ENCODE measurements at regions not wholly inside any gene's neighbourhood (a gene's known extent, or its start where the extent isn't known, plus 50 kb on each side); places are given as distances from the start of the nearest gene placed in this dataset.
"Not testable (repeated sequence)": the region's sequence is repeated elsewhere in the genome, so short reads cannot be mapped to it uniquely, and the experiment has no call there.

DNA sequence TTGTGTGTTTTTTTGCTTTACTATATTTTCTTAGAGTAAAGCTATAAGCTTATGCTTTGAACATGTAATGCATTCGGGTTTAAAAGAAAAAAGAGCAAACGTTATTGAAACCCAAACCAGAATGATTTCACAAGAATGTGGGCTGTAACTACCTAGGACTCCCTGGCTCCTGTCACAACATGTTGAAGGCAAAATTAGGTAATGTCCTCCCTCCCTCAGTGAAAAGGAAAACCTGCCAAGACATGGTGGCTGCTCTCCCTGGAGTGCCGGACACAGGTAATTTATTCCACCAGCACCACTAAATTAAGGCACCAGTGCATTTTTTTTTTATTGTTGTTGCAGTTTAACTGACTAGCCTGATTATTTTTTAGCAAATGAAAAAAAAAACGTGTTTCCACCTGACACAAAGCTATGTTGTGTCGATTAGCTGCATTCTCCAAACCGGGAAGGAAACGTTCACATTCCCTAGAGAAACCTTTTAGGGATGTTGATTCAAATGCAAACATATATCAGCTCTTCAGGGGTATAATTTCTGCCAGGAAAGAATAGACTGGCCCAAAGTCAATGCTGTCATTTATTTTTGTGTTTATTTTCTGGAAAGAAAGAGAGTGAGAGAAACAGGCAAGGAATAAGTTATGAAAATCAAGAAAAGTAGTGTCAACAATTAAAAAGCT is 134.6 kb downstream of the CCDC34 start:
- no peak overlapping the region for H3K4me3 ChIP-seq (ENCODE audit: low read depth, low read length)
- TF ChIP-seq, protein P1, sequence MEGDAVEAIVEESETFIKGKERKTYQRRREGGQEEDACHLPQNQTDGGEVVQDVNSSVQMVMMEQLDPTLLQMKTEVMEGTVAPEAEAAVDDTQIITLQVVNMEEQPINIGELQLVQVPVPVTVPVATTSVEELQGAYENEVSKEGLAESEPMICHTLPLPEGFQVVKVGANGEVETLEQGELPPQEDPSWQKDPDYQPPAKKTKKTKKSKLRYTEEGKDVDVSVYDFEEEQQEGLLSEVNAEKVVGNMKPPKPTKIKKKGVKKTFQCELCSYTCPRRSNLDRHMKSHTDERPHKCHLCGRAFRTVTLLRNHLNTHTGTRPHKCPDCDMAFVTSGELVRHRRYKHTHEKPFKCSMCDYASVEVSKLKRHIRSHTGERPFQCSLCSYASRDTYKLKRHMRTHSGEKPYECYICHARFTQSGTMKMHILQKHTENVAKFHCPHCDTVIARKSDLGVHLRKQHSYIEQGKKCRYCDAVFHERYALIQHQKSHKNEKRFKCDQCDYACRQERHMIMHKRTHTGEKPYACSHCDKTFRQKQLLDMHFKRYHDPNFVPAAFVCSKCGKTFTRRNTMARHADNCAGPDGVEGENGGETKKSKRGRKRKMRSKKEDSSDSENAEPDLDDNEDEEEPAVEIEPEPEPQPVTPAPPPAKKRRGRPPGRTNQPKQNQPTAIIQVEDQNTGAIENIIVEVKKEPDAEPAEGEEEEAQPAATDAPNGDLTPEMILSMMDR (IDR thresholded peaks at IDR 0.05; ENCODE audit: borderline replicate concordance, insufficient read depth, low read depth, low read length) = no peak

DNA sequence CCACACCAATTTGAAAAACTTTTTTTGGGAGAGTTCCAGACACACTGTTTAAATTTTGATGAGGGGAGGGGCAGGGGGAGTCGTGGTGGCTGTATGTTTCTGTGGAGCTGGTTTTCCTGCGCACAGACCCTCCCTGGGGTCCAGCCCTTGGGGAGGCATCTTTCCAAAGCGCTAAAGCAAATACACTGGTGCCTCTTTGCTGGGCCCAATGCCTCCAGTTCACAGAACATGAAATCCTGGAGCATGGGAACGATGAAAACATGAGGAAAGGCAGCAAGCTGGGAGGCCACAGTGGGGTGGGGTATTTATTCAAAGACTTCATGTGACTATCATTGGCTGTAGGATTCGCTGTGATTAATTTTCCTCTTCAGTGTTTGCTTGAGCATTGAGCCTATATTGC is 135.3 kb downstream of the CCDC34 start:
- no peak overlapping the region for H3K4me3 ChIP-seq (ENCODE audit: low read depth, low read length)
- TF ChIP-seq, protein P1 (IDR thresholded peaks at IDR 0.05; ENCODE audit: borderline replicate concordance, insufficient read depth, low read depth, low read length) = no peak

DNA sequence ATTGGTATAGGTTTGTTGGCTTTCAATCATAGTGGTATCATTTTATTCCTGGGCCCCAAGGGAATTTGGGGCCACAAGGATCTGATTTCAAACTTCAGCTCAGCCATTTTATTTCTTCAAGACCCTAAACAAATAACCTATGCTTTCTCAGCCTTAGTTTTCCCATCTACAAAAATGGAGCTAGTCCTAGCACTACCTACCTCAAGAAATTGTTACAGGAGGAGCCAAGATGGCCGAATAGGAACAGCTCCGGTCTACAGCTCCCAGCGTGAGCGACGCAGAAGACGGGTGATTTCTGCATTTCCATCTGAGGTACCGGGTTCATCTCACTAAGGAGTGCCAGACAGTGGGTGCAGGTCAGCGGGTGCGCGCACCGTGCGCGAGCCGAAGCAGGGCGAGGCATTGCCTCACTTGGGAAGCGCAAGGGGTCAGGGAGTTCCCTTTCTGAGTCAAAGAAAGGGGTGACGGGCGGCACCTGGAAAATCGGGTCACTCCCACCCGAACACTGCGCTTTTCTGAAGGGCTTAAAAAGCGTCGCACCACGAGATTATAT is 143.5 kb downstream of the CCDC34 start:
- not testable (repeated sequence) for H3K4me3 ChIP-seq (ENCODE audit: low read depth, low read length)

DNA sequence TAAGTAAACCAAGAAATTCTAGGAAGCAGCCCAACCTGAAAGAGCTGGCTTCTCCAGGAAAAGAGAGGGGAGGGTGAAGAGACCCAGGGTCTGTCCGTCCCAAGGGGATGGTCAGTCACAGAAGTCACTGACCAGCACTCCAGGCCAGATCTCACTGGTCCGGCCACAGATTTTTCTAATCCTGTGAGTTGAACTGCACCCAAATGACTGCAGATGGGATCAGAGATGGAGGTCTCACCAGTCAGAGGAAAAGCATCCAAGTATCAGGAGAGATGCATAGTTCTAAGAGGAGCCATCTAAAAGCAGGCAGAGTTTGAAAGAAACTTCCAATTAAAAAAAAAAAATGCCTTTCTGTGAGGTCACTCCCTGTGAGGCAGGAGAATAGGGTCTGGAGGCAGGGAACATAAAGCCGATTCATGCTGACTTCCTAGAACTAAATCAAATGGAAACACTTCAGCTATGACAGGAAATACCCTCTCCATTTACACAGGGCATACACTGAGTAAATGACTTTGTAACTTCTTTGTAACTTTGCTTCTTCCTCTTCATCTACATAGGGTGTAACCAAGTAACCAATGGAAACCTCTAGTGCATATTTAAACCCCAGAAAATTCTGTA is 144.5 kb downstream of the CCDC34 start:
- TF ChIP-seq, protein P1 (IDR thresholded peaks at IDR 0.05; ENCODE audit: borderline replicate concordance, insufficient read depth, low read depth, low read length) = no peak
- no peak overlapping the region for H3K4me3 ChIP-seq (ENCODE audit: low read depth, low read length)

GRCh38 chr11:27217948-27218420 is 145.0 kb downstream of the CCDC34 start:
- TF ChIP-seq, protein P1 (IDR thresholded peaks at IDR 0.05; ENCODE audit: borderline replicate concordance, insufficient read depth, low read depth, low read length) = no peak
- no peak overlapping the region for H3K4me3 ChIP-seq (ENCODE audit: low read depth, low read length)

DNA sequence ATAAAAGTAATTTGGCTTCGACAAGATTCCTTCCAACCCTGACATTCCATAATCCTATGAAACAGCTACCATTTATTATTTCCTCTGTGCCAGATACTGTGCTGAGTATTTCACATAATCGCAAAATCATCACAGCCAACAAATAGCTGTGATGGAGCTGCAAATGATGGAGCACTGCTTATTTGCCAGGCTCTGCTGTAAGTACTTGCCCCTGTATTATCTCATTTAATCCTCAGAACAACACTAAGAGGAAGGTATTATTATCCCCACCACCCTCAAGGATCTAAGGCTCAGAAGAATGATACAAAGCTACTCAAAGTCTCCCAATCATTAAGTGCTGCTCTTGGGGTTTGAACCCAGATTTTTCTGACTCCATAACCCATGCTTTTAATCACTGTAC is 145.5 kb downstream of the CCDC34 start:
- no peak overlapping the region for H3K4me3 ChIP-seq (ENCODE audit: low read depth, low read length)
- TF ChIP-seq, protein P1 (IDR thresholded peaks at IDR 0.05; ENCODE audit: borderline replicate concordance, insufficient read depth, low read depth, low read length) = no peak

DNA sequence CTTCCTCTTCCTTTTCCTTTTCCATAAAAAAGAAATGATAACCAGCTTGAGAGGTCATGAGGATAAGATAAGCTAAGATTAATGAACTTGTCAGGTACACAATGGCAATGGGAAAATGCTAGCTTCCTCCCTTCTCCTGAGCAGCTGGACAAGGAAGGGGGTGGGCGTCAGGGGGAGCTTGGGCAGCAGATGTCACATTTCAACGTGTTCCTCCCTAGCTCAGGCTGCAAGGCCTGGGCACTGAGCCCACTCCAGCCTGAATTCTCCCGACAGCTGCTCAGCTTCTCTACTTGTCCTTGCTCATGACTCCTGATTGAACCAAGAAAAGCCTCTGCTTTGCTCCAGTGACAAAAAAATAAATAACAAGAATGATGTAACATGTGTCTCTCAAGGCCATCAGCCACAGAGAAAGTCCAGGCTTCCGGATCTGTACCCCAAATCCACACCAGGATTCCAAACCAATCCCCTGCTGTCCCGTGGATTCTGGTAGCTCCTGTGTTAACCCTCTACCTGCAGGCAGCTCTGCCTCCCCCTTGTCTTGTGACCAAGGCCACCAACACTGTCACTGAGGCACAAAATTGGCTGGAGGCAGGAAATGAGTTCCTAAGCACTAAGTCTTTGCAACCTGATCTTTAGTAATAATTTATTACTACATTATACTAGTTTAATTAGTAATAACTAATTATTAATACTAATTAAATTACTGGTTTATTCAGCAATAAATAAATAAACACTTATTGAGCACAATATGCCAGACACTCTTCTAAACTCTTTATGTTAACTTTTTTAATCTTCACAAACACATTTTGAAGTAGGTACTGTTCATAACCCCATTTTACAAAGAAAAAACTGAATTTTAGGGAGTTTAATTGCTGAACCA is 146.5 kb downstream of the CCDC34 start:
- TF ChIP-seq, protein P1 (IDR thresholded peaks at IDR 0.05; ENCODE audit: borderline replicate concordance, insufficient read depth, low read depth, low read length) = no peak
- H3K4me3 ChIP-seq (ENCODE audit: low read depth, low read length) = no peak overlapping the region

All from GM12875 (cell line).